ENCODE measurements at regions not wholly inside any gene's neighbourhood (a gene's known extent, or its start where the extent isn't known, plus 50 kb on each side); places are given as distances from the start of the nearest gene placed in this dataset.
"Not testable (repeated sequence)": the region's sequence is repeated elsewhere in the genome, so short reads cannot be mapped to it uniquely, and the experiment has no call there.

DNA sequence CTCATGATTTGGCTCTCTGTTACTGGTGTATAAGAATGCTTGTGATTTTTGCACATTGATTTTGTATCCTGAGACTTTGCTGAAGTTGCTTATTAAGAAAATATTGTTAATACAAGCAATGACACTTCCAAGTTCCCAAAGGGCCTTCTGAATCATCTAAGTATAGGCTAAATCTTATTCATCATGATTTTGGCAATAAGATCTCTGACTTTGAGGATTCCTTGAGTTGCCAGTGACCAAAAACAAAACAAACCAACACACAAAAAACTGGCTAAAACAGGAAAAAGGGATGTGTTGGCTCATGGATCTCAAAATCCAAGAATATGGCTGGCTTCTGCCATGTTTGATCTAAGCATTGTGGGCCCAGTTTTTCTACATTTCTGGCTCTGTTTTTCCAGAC lies 163.4 kb downstream of the HHIPL2 start:
- no peaks in the 10 kb centered on the region for H3K36me3 ChIP-seq (ENCODE audit: insufficient read depth)
- TF ChIP-seq, protein P1, sequence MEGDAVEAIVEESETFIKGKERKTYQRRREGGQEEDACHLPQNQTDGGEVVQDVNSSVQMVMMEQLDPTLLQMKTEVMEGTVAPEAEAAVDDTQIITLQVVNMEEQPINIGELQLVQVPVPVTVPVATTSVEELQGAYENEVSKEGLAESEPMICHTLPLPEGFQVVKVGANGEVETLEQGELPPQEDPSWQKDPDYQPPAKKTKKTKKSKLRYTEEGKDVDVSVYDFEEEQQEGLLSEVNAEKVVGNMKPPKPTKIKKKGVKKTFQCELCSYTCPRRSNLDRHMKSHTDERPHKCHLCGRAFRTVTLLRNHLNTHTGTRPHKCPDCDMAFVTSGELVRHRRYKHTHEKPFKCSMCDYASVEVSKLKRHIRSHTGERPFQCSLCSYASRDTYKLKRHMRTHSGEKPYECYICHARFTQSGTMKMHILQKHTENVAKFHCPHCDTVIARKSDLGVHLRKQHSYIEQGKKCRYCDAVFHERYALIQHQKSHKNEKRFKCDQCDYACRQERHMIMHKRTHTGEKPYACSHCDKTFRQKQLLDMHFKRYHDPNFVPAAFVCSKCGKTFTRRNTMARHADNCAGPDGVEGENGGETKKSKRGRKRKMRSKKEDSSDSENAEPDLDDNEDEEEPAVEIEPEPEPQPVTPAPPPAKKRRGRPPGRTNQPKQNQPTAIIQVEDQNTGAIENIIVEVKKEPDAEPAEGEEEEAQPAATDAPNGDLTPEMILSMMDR (conservative IDR thresholded peaks at IDR 0.05; ENCODE audit: low read depth, low read length): no peak
- H3K4me1 ChIP-seq (ENCODE audit: low read depth, poor library complexity, severe bottlenecking): no peaks in the 10 kb centered on the region
- no peak overlapping the region for H3K4me3 ChIP-seq (IDR thresholded peaks at IDR 0.05; ENCODE audit: insufficient read depth, low read depth, low read length)
- H3K27me3 ChIP-seq (ENCODE audit: insufficient read depth, low read depth): no peaks in the 10 kb centered on the region
- H2AFZ ChIP-seq (ENCODE audit: low read depth): no peak overlapping the region
- no peak overlapping the region for H3K27ac ChIP-seq
- H3K79me2 ChIP-seq (ENCODE audit: insufficient read depth, low read depth): no peaks in the 10 kb centered on the region
- no peak overlapping the region for H3K9ac ChIP-seq
- H3K4me2 ChIP-seq: no peak overlapping the region
- H4K20me1 ChIP-seq (ENCODE audit: insufficient read depth): no peaks in the 10 kb centered on the region

DNA sequence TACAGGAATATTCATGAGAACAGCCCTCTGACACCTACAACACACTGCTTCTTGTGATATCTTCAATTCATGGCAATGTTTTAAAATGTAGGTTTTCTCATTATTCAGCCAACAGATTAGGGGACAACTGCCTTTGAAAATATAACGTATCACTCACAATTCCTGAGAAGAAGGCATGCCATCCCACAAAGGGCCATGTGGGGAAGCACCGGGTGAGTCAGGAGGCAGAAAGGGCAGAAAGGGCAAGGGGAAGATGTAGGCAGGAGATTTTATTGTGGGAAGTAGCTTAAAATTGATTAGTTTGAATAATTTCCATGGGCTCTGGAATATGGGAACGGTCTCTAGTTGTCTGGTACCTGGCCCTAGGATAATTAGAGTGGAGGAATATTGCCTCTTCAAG lies 165.7 kb downstream of the HHIPL2 start:
- TF ChIP-seq, protein P1 (conservative IDR thresholded peaks at IDR 0.05; ENCODE audit: low read depth, low read length): no peak
- Histone ChIP-seq H3K27ac (no peak overlapping the region), H3K36me3 (ENCODE audit: insufficient read depth) (no peaks in the 10 kb centered on the region), H2AFZ (ENCODE audit: low read depth) (no peak overlapping the region), H3K4me1 (ENCODE audit: low read depth, poor library complexity, severe bottlenecking) (no peaks in the 10 kb centered on the region), H3K9ac (no peak overlapping the region), H3K4me2 (no peak overlapping the region), H3K79me2 (ENCODE audit: insufficient read depth, low read depth) (no peaks in the 10 kb centered on the region), H3K4me3 (IDR thresholded peaks at IDR 0.05; ENCODE audit: insufficient read depth, low read depth, low read length) (no peak overlapping the region), H4K20me1 (ENCODE audit: insufficient read depth) (no peaks in the 10 kb centered on the region), H3K27me3 (ENCODE audit: insufficient read depth, low read depth) (no peaks in the 10 kb centered on the region)

DNA sequence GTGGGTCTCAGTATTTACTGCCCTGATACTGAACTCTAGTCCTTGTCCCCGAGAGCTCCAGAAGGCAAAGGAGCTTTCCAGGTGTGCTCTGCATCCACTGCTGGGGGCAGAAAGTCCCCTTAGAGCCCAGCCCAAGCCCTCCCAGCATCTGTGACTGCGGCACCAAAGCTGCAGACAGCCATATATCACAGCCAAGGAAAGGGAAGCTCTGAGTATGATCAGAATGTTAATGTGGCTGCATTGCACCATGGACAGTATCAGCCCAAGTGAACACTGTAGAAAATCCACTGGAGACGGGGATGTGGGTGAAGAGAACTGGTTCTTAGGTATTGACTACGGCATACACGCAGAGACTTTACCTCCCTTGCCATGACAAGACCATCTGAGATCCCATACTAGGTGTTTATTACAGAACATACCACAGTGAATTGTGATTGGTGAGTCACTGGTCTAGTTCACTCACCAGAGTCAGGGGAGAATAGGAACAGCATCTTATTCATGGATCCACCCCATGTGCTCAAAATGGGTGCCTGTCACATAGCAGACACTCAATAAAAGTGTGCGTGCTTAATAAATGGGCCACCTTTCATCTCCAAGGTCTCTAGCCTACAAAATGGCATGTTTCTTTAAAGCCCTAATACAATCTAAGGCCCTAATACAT lies 170.3 kb downstream of the HHIPL2 start:
- Histone ChIP-seq H3K36me3 (ENCODE audit: insufficient read depth) (no peaks in the 10 kb centered on the region), H2AFZ (ENCODE audit: low read depth) (no peak overlapping the region), H3K27me3 (ENCODE audit: insufficient read depth, low read depth) (no peaks in the 10 kb centered on the region), H3K79me2 (ENCODE audit: insufficient read depth, low read depth) (no peaks in the 10 kb centered on the region), H3K4me1 (ENCODE audit: low read depth, poor library complexity, severe bottlenecking) (no peaks in the 10 kb centered on the region), H3K4me2 (no peak overlapping the region), H3K4me3 (IDR thresholded peaks at IDR 0.05; ENCODE audit: insufficient read depth, low read depth, low read length) (no peak overlapping the region), H3K27ac (no peak overlapping the region), H4K20me1 (ENCODE audit: insufficient read depth) (no peaks in the 10 kb centered on the region), H3K9ac (no peak overlapping the region)
- TF ChIP-seq, protein P1 (conservative IDR thresholded peaks at IDR 0.05; ENCODE audit: low read depth, low read length): no peak

DNA sequence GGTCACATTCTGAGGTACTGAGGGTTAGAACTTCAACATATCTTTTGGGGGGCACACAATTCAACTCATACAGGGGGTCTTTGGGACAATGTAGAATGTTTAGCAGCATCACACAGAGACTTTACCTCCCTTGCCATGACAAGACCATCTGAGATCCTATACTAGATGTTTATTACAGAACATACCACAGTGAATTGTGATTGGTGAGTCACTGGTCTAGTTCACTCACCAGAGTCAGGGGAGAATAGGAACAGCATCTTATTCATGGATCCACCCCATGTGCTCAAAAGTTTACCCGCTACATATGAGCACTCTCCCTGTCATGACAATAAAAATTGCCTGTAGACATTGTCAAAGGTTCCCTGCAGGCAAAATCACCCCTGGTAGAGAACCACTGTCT lies 171.1 kb downstream of the HHIPL2 start:
- not testable (repeated sequence) for H3K36me3 ChIP-seq (ENCODE audit: insufficient read depth); H4K20me1 ChIP-seq (ENCODE audit: insufficient read depth); H3K4me2 ChIP-seq; H3K4me1 ChIP-seq (ENCODE audit: low read depth, poor library complexity, severe bottlenecking); H3K27me3 ChIP-seq (ENCODE audit: insufficient read depth, low read depth); H2AFZ ChIP-seq (ENCODE audit: low read depth); H3K4me3 ChIP-seq (IDR thresholded peaks at IDR 0.05; ENCODE audit: insufficient read depth, low read depth, low read length); H3K9ac ChIP-seq; H3K27ac ChIP-seq; H3K79me2 ChIP-seq (ENCODE audit: insufficient read depth, low read depth)

DNA sequence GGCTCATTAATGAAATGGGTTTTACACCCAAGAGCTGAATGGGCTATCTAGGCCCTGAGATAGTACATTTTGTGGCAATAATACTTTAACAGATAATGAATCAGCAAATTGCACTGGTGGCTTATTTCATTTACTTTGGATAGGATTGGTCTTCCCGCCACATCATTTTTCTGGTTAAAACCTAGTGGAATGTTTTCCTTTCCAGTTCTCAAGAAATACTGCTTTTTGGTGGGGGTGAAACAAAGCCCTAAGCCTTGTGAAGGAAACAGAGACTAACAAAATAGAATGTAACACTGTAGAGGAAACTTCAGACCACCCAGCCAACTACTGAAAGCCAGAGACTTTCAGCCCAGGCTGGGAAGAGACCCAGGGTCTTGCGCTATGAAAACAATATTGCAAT lies 172.2 kb downstream of the HHIPL2 start:
- no peaks in the 10 kb centered on the region for H3K79me2 ChIP-seq (ENCODE audit: insufficient read depth, low read depth)
- no peaks in the 10 kb centered on the region for H4K20me1 ChIP-seq (ENCODE audit: insufficient read depth)
- H3K4me3 ChIP-seq (IDR thresholded peaks at IDR 0.05; ENCODE audit: insufficient read depth, low read depth, low read length): no peak overlapping the region
- TF ChIP-seq, protein P1 (conservative IDR thresholded peaks at IDR 0.05; ENCODE audit: low read depth, low read length): no peak
- no peaks in the 10 kb centered on the region for H3K27me3 ChIP-seq (ENCODE audit: insufficient read depth, low read depth)
- H3K4me2 ChIP-seq: no peak overlapping the region
- no peaks in the 10 kb centered on the region for H3K36me3 ChIP-seq (ENCODE audit: insufficient read depth)
- no peak overlapping the region for H2AFZ ChIP-seq (ENCODE audit: low read depth)
- no peaks in the 10 kb centered on the region for H3K4me1 ChIP-seq (ENCODE audit: low read depth, poor library complexity, severe bottlenecking)
- no peak overlapping the region for H3K27ac ChIP-seq
- H3K9ac ChIP-seq: no peak overlapping the region

All from KMS-11 (cell line).